OCI-LY7 (cell line): ENCODE measurements at regions not wholly inside any gene's neighbourhood (a gene's known extent, or its start where the extent isn't known, plus 50 kb on each side); places are given as distances from the start of the nearest gene placed in this dataset.

ENCODE experiments used
- BruUV-seq: library from RNA; stranded (reverse); fragments of 400-500 nt; replicated peaks from 2 replicates; lab custom pipeline; 2021; lab: Mats Ljungman, UMichigan
- CTCF ChIA-PET: fragments of 300-600 bp; sonication (Branson Sonifier 250); formaldehyde crosslinking; loops from one replicate; lab custom pipeline; 2022; ENCODE audit warnings: antibody characterized with exemption; ENCODE audit not compliant: unreplicated experiment; lab: Charles Lee
- POLR2A ChIA-PET: fragments of 300-600 bp; sonication (Branson Sonifier 250); formaldehyde crosslinking; loops from one replicate; lab custom pipeline; 2022; ENCODE audit warnings: antibody characterized with exemption; lab: Charles Lee
- DNase-seq: peaks from one replicate; pipeline ENCODE4 v3.0.0-alpha.2; 2015; ENCODE audit warnings: low spot score
- H2AFZ ChIP-seq: fragments of 200-600 bp; sonication (generic), shearing (Covaris generic); 2 replicates; pipeline ENCODE4 v1.6.1; 2014; ENCODE audit warnings: mild to moderate bottlenecking, antibody characterized with exemption, low read length, moderate library complexity
- H3K27ac ChIP-seq: fragments of 200-600 bp; sonication (generic); 2 replicates; pipeline ENCODE4 v1.5.1; 2014; ENCODE audit warnings: mixed run types, low read depth, mild to moderate bottlenecking, moderate library complexity, low read length, inconsistent platforms; ENCODE audit not compliant: poor library complexity, severe bottlenecking
- H3K36me3 ChIP-seq: fragments of 200-600 bp; sonication (generic); 2 replicates; pipeline ENCODE4 v1.6.1; 2014; ENCODE audit warnings: mild to moderate bottlenecking, antibody characterized with exemption, low read length, moderate library complexity, mixed read lengths; ENCODE audit not compliant: insufficient read depth
- H3K4me1 ChIP-seq: fragments of 200-600 bp; sonication (generic); 2 replicates; pipeline ENCODE4 v1.5.1; 2014; ENCODE audit warnings: mild to moderate bottlenecking, low read length; ENCODE audit not compliant: insufficient read depth, poor library complexity, severe bottlenecking
- H3K4me2 ChIP-seq: fragments of 200-600 bp; sonication (generic); 2 replicates; pipeline ENCODE4 v1.6.1; 2014; ENCODE audit warnings: mild to moderate bottlenecking, low read length
- H3K4me3 ChIP-seq: fragments of 200-600 bp; sonication (generic); 2 replicates; pipeline ENCODE4 v1.5.1; 2014; ENCODE audit warnings: mild to moderate bottlenecking, low read depth, low read length; ENCODE audit not compliant: poor library complexity, severe bottlenecking
- H3K79me2 ChIP-seq: fragments of 200-600 bp; sonication (generic); 2 replicates; pipeline ENCODE4 v1.6.1; 2016; ENCODE audit warnings: low read depth, mild to moderate bottlenecking, low read length, moderate library complexity, mixed read lengths; ENCODE audit not compliant: insufficient read depth
- H3K9me2 ChIP-seq: fragments of 200-600 bp; sonication (generic); 2 replicates; pipeline ENCODE4 v1.6.1; 2016; ENCODE audit warnings: mild to moderate bottlenecking, low read length, mixed read lengths; ENCODE audit not compliant: insufficient read depth
- H3K9me3 ChIP-seq: fragments of 200-600 bp; sonication (generic); 2 replicates; pipeline ENCODE4 v1.6.1; 2014; ENCODE audit warnings: mild to moderate bottlenecking, mixed run types, low read length, mixed read lengths
- H4K20me1 ChIP-seq: fragments of 200-600 bp; sonication (generic); 2 replicates; pipeline ENCODE4 v1.6.1; 2014; ENCODE audit warnings: mild to moderate bottlenecking, antibody characterized with exemption, low read length, moderate library complexity, mixed read lengths; ENCODE audit not compliant: insufficient read depth
- CTCF ChIP-seq: fragments of 200-600 bp; sonication (generic); conservative IDR thresholded peaks from 2 replicates; pipeline ENCODE4 v1.5.1; 2014; ENCODE audit warnings: mild to moderate bottlenecking, antibody characterized with exemption, low read length, moderate library complexity, mixed read lengths
- EZH2phosphoT487 ChIP-seq: fragments of 200-600 bp; sonication (generic); IDR thresholded peaks from 2 replicates; pipeline ENCODE4 v1.6.1; 2018; ENCODE audit warnings: low read depth, borderline replicate concordance, mild to moderate bottlenecking, mixed run types, antibody characterized with exemption, low read length, moderate library complexity, mixed read lengths
- intact Hi-C: fragments of 100-400 bp; cut with micrococcal nuclease; formaldehyde crosslinking; loops from one replicate; pipeline ENCODE4 v1.10.0; 2022; ENCODE audit not compliant: unreplicated experiment

GRCh38 chr3:14344351-14344750 lies 58.1 kb upstream of the SLC6A6 start:
- Histone ChIP-seq H4K20me1 (no peaks in the 10 kb centered on the region), H3K36me3 (no peaks in the 10 kb centered on the region), H3K27ac (no peak overlapping the region), H3K4me2 (no peak overlapping the region), H3K9me3 (no peaks in the 10 kb centered on the region), H3K4me1 (peaks cover 4% of the 10 kb centered on the region), H3K9me2 (no peaks in the 10 kb centered on the region), H3K79me2 (no peaks in the 10 kb centered on the region), H2AFZ (no peak overlapping the region), H3K4me3 (no peak overlapping the region)
- POLR2A ChIA-PET, result interaction anchor here (1.1 kb wide), 1 partner anchor 8 kb away, joined by 3 read pairs; no protein-coding TSS in a partner anchor
- TF ChIP-seq EZH2phosphoT487 (no peak), CTCF (no peak)
- no TSS peak for BruUV-seq
- intact Hi-C loops, result no loop called here
- no peak for DNase-seq
- CTCF ChIA-PET, result no interaction called here

GRCh38 chr3:14345496-14346150 lies 56.8 kb upstream of the SLC6A6 start:
- DNase-seq, result no peak
- no peaks in the 10 kb centered on the region for H3K79me2 ChIP-seq
- H3K4me2 ChIP-seq, result no peak overlapping the region
- no peak overlapping the region for H2AFZ ChIP-seq
- no peak overlapping the region for H3K4me3 ChIP-seq
- H3K9me3 ChIP-seq, result no peaks in the 10 kb centered on the region
- no peaks in the 10 kb centered on the region for H3K36me3 ChIP-seq
- POLR2A ChIA-PET, result interaction anchor here (1.1 kb wide), 1 partner anchor 17 kb away, joined by 3 read pairs; no protein-coding TSS in a partner anchor
- no peaks in the 10 kb centered on the region for H3K9me2 ChIP-seq
- no peaks in the 10 kb centered on the region for H4K20me1 ChIP-seq
- intact Hi-C loops, result no loop called here
- TF ChIP-seq CTCF, result no peak
- H3K4me1 ChIP-seq, result peaks cover 7% of the 10 kb centered on the region
- CTCF ChIA-PET, result no interaction called here
- no peak overlapping the region for H3K27ac ChIP-seq
- BruUV-seq, result no TSS peak

DNA sequence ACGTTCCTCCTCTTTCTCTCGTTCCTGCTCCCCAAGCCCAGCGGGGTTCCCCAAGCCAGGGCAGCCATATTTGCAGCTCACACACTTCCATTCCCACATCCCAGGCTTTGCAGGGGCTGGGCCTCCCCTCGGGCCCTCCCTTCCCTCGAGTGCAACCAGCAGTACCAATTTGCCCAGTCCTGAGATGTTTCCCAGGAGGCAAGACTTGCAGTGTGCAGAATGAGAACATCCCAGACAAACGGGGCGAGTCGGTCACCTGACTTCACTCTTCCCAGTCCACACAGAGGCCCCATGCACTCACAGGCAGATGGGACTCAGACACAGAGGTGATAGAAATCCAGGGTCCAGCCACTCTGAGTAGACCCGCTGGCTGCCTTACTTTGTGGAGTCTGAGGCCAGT lies 56.2 kb upstream of the SLC6A6 start:
- H4K20me1 ChIP-seq, result no peaks in the 10 kb centered on the region
- DNase-seq, result no peak
- ChIA-PET POLR2A (interaction anchor here (0.6 to 1.1 kb wide), 2 partner anchors 17 to 170 kb away, joined by 3 read pairs; no protein-coding TSS in a partner anchor), CTCF (no interaction called here)
- no peak overlapping the region for H3K4me3 ChIP-seq
- no peak overlapping the region for H2AFZ ChIP-seq
- H3K9me2 ChIP-seq, result no peaks in the 10 kb centered on the region
- H3K4me2 ChIP-seq, result no peak overlapping the region
- intact Hi-C loops, result no loop called here
- no TSS peak for BruUV-seq
- no peak for TF ChIP-seq CTCF
- no peak for TF ChIP-seq EZH2phosphoT487
- H3K4me1 ChIP-seq, result peaks cover 7% of the 10 kb centered on the region
- H3K9me3 ChIP-seq, result no peaks in the 10 kb centered on the region
- H3K27ac ChIP-seq, result no peak overlapping the region
- H3K36me3 ChIP-seq, result no peaks in the 10 kb centered on the region
- no peaks in the 10 kb centered on the region for H3K79me2 ChIP-seq
